HCT116 (cell line): ENCODE measurements at regions not wholly inside any gene's neighbourhood (a gene's known extent, or its start where the extent isn't known, plus 50 kb on each side); places are given as distances from the start of the nearest gene placed in this dataset.

ENCODE experiments used
- ATAC-seq: fragments of 200-7000 bp; cut with Tn5 transposase; 2 replicates; pipeline ENCODE4 v1.9.1; 2020; ENCODE audit warnings: mild to moderate bottlenecking, moderate library complexity
- BruUV-seq: library from RNA; stranded (reverse); fragments of 400-500 nt; replicated peaks from 2 replicates; lab custom pipeline; 2021; lab: Mats Ljungman, UMichigan
- CTCF ChIA-PET: fragments of 300-600 bp; sonication (Branson Sonifier 250); formaldehyde crosslinking; loops from one replicate; lab custom pipeline; 2021; ENCODE audit warnings: antibody characterized with exemption; lab: Charles Lee
- POLR2A ChIA-PET: fragments of 300-600, 350-600 bp; sonication (Branson Sonifier 250); formaldehyde crosslinking; loops from one replicate; lab custom pipeline; 2021; ENCODE audit warnings: antibody characterized with exemption; lab: Charles Lee
- RAD21 ChIA-PET, 2 experiments: fragments of 300-600 bp; sonication (Branson Sonifier 250); formaldehyde crosslinking; loops; one replicate each; lab custom pipeline; 2023; ENCODE audit warnings: low total read pairs in 2 of 2; ENCODE audit not compliant: uncharacterized antibody in 2 of 2, unreplicated experiment in 2 of 2, low non-redundant PET in 1 of 2; lab: Charles Lee
- DNase-seq: peaks from one replicate; pipeline ENCODE4 v3.0.0-alpha.2; 2010; ENCODE audit warnings: low read depth, low spot score
- H2AFZ ChIP-seq: fragments of 200-600 bp; shearing (Covaris generic), sonication (generic); 2 replicates; pipeline ENCODE4 v1.6.1; 2017; ENCODE audit warnings: low read depth, mixed run types, mixed read lengths, antibody characterized with exemption, low read length; ENCODE audit not compliant: poor library complexity, severe bottlenecking
- H3K27ac ChIP-seq: 2 replicates; pipeline ENCODE4 v1.5.1; 2012; ENCODE audit warnings: low read depth, low read length
- H3K27me3 ChIP-seq: fragments of 200-600 bp; sonication (generic); 2 replicates; pipeline ENCODE4 v1.6.1; 2016; ENCODE audit warnings: mixed run types, low read length, mixed read lengths; ENCODE audit not compliant: insufficient read depth
- H3K36me3 ChIP-seq, 2 experiments: fragments of 200-500 bp in 1 of 2; fragments of 200-600 bp in 1 of 2; sonication (Bioruptor generic) in 1 of 2; sonication (generic) in 1 of 2; 2 replicates each; pipeline versions ENCODE4 v1.5.1 to v1.6.1; 2014 to 2016; ENCODE audit warnings: low read length in 2 of 2, inconsistent platforms in 1 of 2, mixed read lengths in 1 of 2, mixed run types in 1 of 2; ENCODE audit not compliant: insufficient read depth in 2 of 2, control insufficient read depth in 1 of 2
- H3K4me1 ChIP-seq, 2 experiments: fragments of 200-600 bp in 1 of 2; sonication (generic) in 1 of 2; 2 replicates each; pipeline versions ENCODE4 v1.5.1 to v1.6.1; 2012 to 2017; ENCODE audit warnings: low read length in 2 of 2, inconsistent platforms in 1 of 2, mild to moderate bottlenecking in 1 of 2, mixed read lengths in 1 of 2, mixed run types in 1 of 2, moderate library complexity in 1 of 2; ENCODE audit not compliant: insufficient read depth in 2 of 2, control insufficient read depth in 1 of 2
- H3K4me2 ChIP-seq: fragments of 200-600 bp; sonication (generic); 2 replicates; pipeline ENCODE4 v1.6.1; 2017; ENCODE audit warnings: mixed run types, low read length, mixed read lengths
- H3K4me3 ChIP-seq, 2 experiments: fragments of 200-600 bp in 1 of 2; sonication (generic) in 1 of 2; replicated peaks in 1 of 2; 2 replicates each; pipeline ENCODE4 v1.5.1; 2011 to 2016; ENCODE audit warnings: low read length in 2 of 2, control low read depth in 1 of 2, low read depth in 1 of 2, mild to moderate bottlenecking in 1 of 2, mixed read lengths in 1 of 2, mixed run types in 1 of 2
- H3K79me2 ChIP-seq: fragments of 200-600 bp; sonication (generic); 2 replicates; pipeline ENCODE4 v1.6.1; 2017; ENCODE audit warnings: mild to moderate bottlenecking, mixed run types, low read length, moderate library complexity, mixed read lengths; ENCODE audit not compliant: insufficient read depth
- H3K9ac ChIP-seq: fragments of 200-600 bp; sonication (generic); 2 replicates; pipeline ENCODE4 v1.6.1; 2016; ENCODE audit warnings: low read length, mixed read lengths
- H3K9me2 ChIP-seq: fragments of 200-600 bp; sonication (generic), shearing (Covaris generic); 2 replicates; pipeline ENCODE4 v1.6.1; 2017; ENCODE audit warnings: mixed run types, mild to moderate bottlenecking, moderate library complexity; ENCODE audit not compliant: insufficient read depth
- H3K9me3 ChIP-seq, 2 experiments: fragments of 200-500 bp in 1 of 2; fragments of 200-600 bp in 1 of 2; sonication (Bioruptor generic) in 1 of 2; sonication (generic) in 1 of 2; 2 replicates each; pipeline ENCODE4 v1.6.1; 2014 to 2017; ENCODE audit warnings: low read length in 2 of 2, mixed read lengths in 2 of 2, inconsistent platforms in 1 of 2, low read depth in 1 of 2, mild to moderate bottlenecking in 1 of 2, mixed run types in 1 of 2, moderate library complexity in 1 of 2; ENCODE audit not compliant: control insufficient read depth in 1 of 2, insufficient read depth in 1 of 2
- H4K20me1 ChIP-seq: fragments of 200-600 bp; sonication (generic), shearing (Covaris generic); 2 replicates; pipeline ENCODE4 v1.6.1; 2017; ENCODE audit warnings: mixed run types, mild to moderate bottlenecking, moderate library complexity; ENCODE audit not compliant: insufficient read depth
- CBX3 ChIP-seq: IDR thresholded peaks from 2 replicates; pipeline ENCODE4 v1.6.1; 2012; ENCODE audit warnings: low read depth
- CEBPB ChIP-seq: IDR thresholded peaks from 2 replicates; pipeline ENCODE4 v1.6.1; 2012; ENCODE audit warnings: low read depth
- CTCF ChIP-seq, 3 experiments: fragments of 200-600 bp in 1 of 3; sonication (generic) in 1 of 3; IDR thresholded peaks in 2 of 3; conservative IDR thresholded peaks in 1 of 3; 2 replicates each; pipeline ENCODE4 v1.5.1; 2012 to 2017; ENCODE audit warnings: low read depth in 2 of 3, low read length in 2 of 3, antibody characterized with exemption in 1 of 3, borderline replicate concordance in 1 of 3, control low read depth in 1 of 3, mild to moderate bottlenecking in 1 of 3, mixed read lengths in 1 of 3, mixed run types in 1 of 3, moderate library complexity in 1 of 3; ENCODE audit not compliant: insufficient read depth in 1 of 3
- EGR1 ChIP-seq: IDR thresholded peaks from 2 replicates; pipeline ENCODE4 v1.6.1; 2012; ENCODE audit warnings: low read depth
- ELF1 ChIP-seq: IDR thresholded peaks from 2 replicates; pipeline ENCODE4 v1.6.1; 2012; ENCODE audit warnings: low read depth, borderline replicate concordance
- FOSL1 ChIP-seq: IDR thresholded peaks from 2 replicates; pipeline ENCODE4 v1.6.1; 2012; ENCODE audit warnings: low read depth
- JUND ChIP-seq: IDR thresholded peaks from 2 replicates; pipeline ENCODE4 v1.6.1; 2012
- MAX ChIP-seq: IDR thresholded peaks from 2 replicates; pipeline ENCODE4 v1.6.1; 2012
- POLR2A ChIP-seq: IDR thresholded peaks from 2 replicates; pipeline ENCODE4 v1.7.0; 2011; ENCODE audit warnings: borderline replicate concordance; ENCODE audit not compliant: insufficient read depth, insufficient read length; ENCODE audit errors: extremely low read depth
- POLR2AphosphoS5 ChIP-seq: IDR thresholded peaks from 2 replicates; pipeline ENCODE4 v1.6.1; 2011; ENCODE audit warnings: mild to moderate bottlenecking, low read depth, low read length, moderate library complexity
- SP1 ChIP-seq: IDR thresholded peaks from 2 replicates; pipeline ENCODE4 v1.6.1; 2012; ENCODE audit warnings: low read depth
- SRF ChIP-seq: IDR thresholded peaks from 2 replicates; pipeline ENCODE4 v1.6.1; 2012; ENCODE audit warnings: low read depth
- TCF7L2 ChIP-seq: IDR thresholded peaks from 2 replicates; pipeline ENCODE4 v1.7.0; 2011; ENCODE audit warnings: borderline replicate concordance, inconsistent platforms; ENCODE audit not compliant: insufficient read depth, insufficient read length; ENCODE audit errors: extremely low read depth
- YY1 ChIP-seq: IDR thresholded peaks from 2 replicates; pipeline ENCODE4 v1.6.1; 2011; ENCODE audit warnings: low read length, low read depth, moderate library complexity, mild to moderate bottlenecking; ENCODE audit not compliant: insufficient replicate concordance; ENCODE audit errors: extremely low read depth
- intact Hi-C: fragments of 100-400 bp; cut with micrococcal nuclease; formaldehyde crosslinking; loops from 2 replicates; pipeline ENCODE4 v1.10.0; 2022

DNA sequence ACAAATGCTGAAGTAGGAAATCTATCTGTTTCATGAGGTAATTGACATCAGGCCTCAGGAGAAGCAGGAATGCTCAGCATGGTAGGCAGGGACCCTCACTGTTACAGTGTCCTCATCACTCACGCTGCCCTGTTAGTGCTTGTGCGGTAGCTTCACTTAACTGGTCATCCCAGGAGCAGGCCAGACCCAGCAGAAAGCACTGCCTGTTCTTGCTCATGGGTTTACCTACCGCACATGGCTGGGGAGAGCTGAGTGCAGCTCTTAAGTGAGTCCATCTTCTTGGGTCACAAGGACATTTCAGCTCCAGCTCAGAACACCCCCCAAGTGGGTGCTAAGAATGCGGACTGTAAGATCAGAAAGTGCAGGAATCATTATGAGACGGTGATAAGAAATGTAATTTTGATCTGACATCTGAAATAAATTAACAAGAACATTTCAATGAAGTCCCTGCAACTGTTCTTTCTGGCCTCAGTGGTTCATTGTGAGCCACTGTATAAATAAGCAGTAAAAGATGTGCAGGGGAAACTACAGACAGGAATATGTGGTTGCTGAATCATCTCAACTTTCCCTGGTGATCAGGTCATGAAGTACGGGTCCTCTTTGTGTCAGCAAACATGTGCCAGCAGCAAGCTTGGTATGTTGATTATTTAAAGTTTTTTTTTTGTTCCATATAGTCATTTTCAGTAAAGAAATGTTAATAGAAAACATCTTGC, 757.7 kb upstream of the TMEM132C start:
- Histone ChIP-seq H2AFZ (no peak overlapping the region), H3K4me1 (no peaks in the 10 kb centered on the region), H3K9me3 (no peaks in the 10 kb centered on the region), H3K4me3 (no peak overlapping the region), H3K36me3 (no peaks in the 10 kb centered on the region), H3K9me2 (no peaks in the 10 kb centered on the region), H3K27me3 (no peaks in the 10 kb centered on the region), H3K79me2 (no peaks in the 10 kb centered on the region), H3K27ac (no peak overlapping the region), H4K20me1 (no peaks in the 10 kb centered on the region), H3K9ac (no peak overlapping the region), H3K4me2 (no peak overlapping the region)
- intact Hi-C loops, result no loop called here
- DNase-seq, result no peak
- ChIA-PET POLR2A (no interaction called here), CTCF (no interaction called here), RAD21 (no interaction called here)
- TF ChIP-seq CEBPB, result no peak
- no peak for TF ChIP-seq EGR1
- TF ChIP-seq CTCF (IDR thresholded peaks at IDR 0.05 in 2 of 3, conservative IDR thresholded peaks at IDR 0.05 in 1 of 3; ENCODE audit: borderline replicate concordance in 1 of 3, insufficient read depth in 1 of 3, low read depth in 2 of 3, low read length in 2 of 3), result no peak
- no peak for TF ChIP-seq CBX3
- no peak for TF ChIP-seq POLR2A
- TF ChIP-seq TCF7L2, result no peak
- no peak for TF ChIP-seq ELF1
- TF ChIP-seq JUND, result no peak
- TF ChIP-seq POLR2AphosphoS5, result no peak
- TF ChIP-seq SP1, result no peak
- TF ChIP-seq YY1, result no peak
- no peak for TF ChIP-seq MAX
- TF ChIP-seq SRF, result no peak
- TF ChIP-seq FOSL1, result no peak
- ATAC-seq, result no peak
- BruUV-seq, result no TSS peak
